ENCODE measurements at regions not wholly inside any gene's neighbourhood (a gene's known extent, or its start where the extent isn't known, plus 50 kb on each side); places are given as distances from the start of the nearest gene placed in this dataset.

- TF ChIP-seq POLR2AphosphoS5 (IDR thresholded peaks at IDR 0.05; ENCODE audit: low read depth, low read length): no peak
- TF ChIP-seq TAF1 (IDR thresholded peaks at IDR 0.05; ENCODE audit: borderline replicate concordance, low read depth, low read length): no peak
Observed at GRCh38 chr3:148373961-148374360, 323.7 kb upstream of the AGTR1 start.
